ENCODE measurements at regions not wholly inside any gene's neighbourhood (a gene's known extent, or its start where the extent isn't known, plus 50 kb on each side); places are given as distances from the start of the nearest gene placed in this dataset.
"Not testable (repeated sequence)": the region's sequence is repeated elsewhere in the genome, so short reads cannot be mapped to it uniquely, and the experiment has no call there.

- not testable (repeated sequence) for DNase-seq (ENCODE audit: low read depth)
Measured at GRCh38 chr1:220475608-220476007, 52.3 kb upstream of the MARK1 start.

GRCh38 chr1:220475141-220475540 lies 52.8 kb upstream of the MARK1 start:
- DNase-seq (ENCODE audit: low read depth) = not testable (repeated sequence)

GRCh38 chr1:220473440-220473839 lies 54.5 kb upstream of the MARK1 start:
- no peak for DNase-seq (ENCODE audit: low read depth)

- DNase-seq (ENCODE audit: low read depth) = no peak
Measured at GRCh38 chr1:220462752-220463151, 65.2 kb upstream of the MARK1 start.

GRCh38 chr1:220458936-220459335 lies 69.0 kb upstream of the MARK1 start:
- DNase-seq (ENCODE audit: low read depth) = no peak

GRCh38 chr1:220457957-220458609 lies 69.9 kb upstream of the MARK1 start:
- DNase-seq (ENCODE audit: low read depth) = no peak

- DNase-seq (ENCODE audit: low read depth) = no peak
Measured at GRCh38 chr1:220455559-220455958, 72.4 kb upstream of the MARK1 start.

GRCh38 chr1:220454155-220454777 lies 73.7 kb upstream of the MARK1 start:
- no peak for DNase-seq (ENCODE audit: low read depth)

GRCh38 chr1:220453371-220453770 lies 74.6 kb upstream of the MARK1 start:
- DNase-seq (ENCODE audit: low read depth) = no peak

GRCh38 chr1:220451532-220451931 lies 76.4 kb upstream of the MARK1 start:
- DNase-seq (ENCODE audit: low read depth) = no peak

- no peak for DNase-seq (ENCODE audit: low read depth)
Measured at GRCh38 chr1:220450927-220451326, 77.0 kb upstream of the MARK1 start.

- DNase-seq (ENCODE audit: low read depth) = no peak
Measured at GRCh38 chr1:220448217-220448616, 79.7 kb upstream of the MARK1 start.

- DNase-seq (ENCODE audit: low read depth) = not testable (repeated sequence)
Measured at GRCh38 chr1:220444586-220444985, 83.3 kb upstream of the MARK1 start.

- DNase-seq (ENCODE audit: low read depth) = no peak
Measured at GRCh38 chr1:220441211-220441610, 86.7 kb upstream of the MARK1 start.

- no peak for DNase-seq (ENCODE audit: low read depth)
Measured at GRCh38 chr1:220438741-220439140, 89.2 kb upstream of the MARK1 start.

GRCh38 chr1:220432408-220432807 lies 95.5 kb upstream of the MARK1 start:
- DNase-seq (ENCODE audit: low read depth) = no peak

GRCh38 chr1:220431554-220432239 lies 96.2 kb upstream of the MARK1 start:
- DNase-seq (ENCODE audit: low read depth) = no peak

- DNase-seq (ENCODE audit: low read depth) = no peak
Measured at GRCh38 chr1:220430586-220430985, 97.3 kb upstream of the MARK1 start.

GRCh38 chr1:220430059-220430458 lies 97.9 kb upstream of the MARK1 start:
- no peak for DNase-seq (ENCODE audit: low read depth)

GRCh38 chr1:220426989-220427388 lies 100.9 kb upstream of the MARK1 start:
- DNase-seq (ENCODE audit: low read depth) = no peak

GRCh38 chr1:220425852-220426251 lies 102.1 kb upstream of the MARK1 start:
- DNase-seq (ENCODE audit: low read depth) = no peak

- no peak for DNase-seq (ENCODE audit: low read depth)
Measured at GRCh38 chr1:220421508-220421907, 106.4 kb upstream of the MARK1 start.

- DNase-seq (ENCODE audit: low read depth) = no peak
Measured at GRCh38 chr1:220420726-220421125, 107.2 kb upstream of the MARK1 start.
